Stimulated activated CD8-positive, alpha-beta memory T cell treated with anti-CD3 and anti-CD28 coated beads, Interleukin-7, amount 100 ng/mL, for 48 hours (primary cell): ENCODE measurements at regions not wholly inside any gene's neighbourhood (a gene's known extent, or its start where the extent isn't known, plus 50 kb on each side); places are given as distances from the start of the nearest gene placed in this dataset.
"Not testable (repeated sequence)": the region's sequence is repeated elsewhere in the genome, so short reads cannot be mapped to it uniquely, and the experiment has no call there.

Source experiments
- DNase-seq, 2 donors: peaks; one replicate each; pipeline ENCODE4 v3.0.0-alpha.2; 2020; ENCODE audit warnings: low read depth in 1 of 2; ENCODE audit errors: extremely low read depth in 1 of 2

GRCh38 chr4:38411092-38411491 lies 252.9 kb upstream of the KLF3 start:
- DNase-seq = peak in 1 of 2 donors; percentile 4

GRCh38 chr4:38411981-38412536 lies 251.9 kb upstream of the KLF3 start:
- DNase-seq = no peak

- DNase-seq = no peak
These were observed 250.3 kb upstream of the KLF3 start for GRCh38 chr4:38413524-38414341.

GRCh38 chr4:38414410-38414809 lies 249.6 kb upstream of the KLF3 start:
- DNase-seq = no peak

GRCh38 chr4:38415682-38416081 lies 248.3 kb upstream of the KLF3 start:
- no peak for DNase-seq

- no peak for DNase-seq
These were observed 247.5 kb upstream of the KLF3 start for GRCh38 chr4:38416450-38417014.

- not testable (repeated sequence) for DNase-seq
These were observed 243.7 kb upstream of the KLF3 start for GRCh38 chr4:38420254-38420653.

- DNase-seq = no peak
These were observed 241.1 kb upstream of the KLF3 start for GRCh38 chr4:38422850-38423249.

- no peak for DNase-seq
These were observed 239.7 kb upstream of the KLF3 start for GRCh38 chr4:38424151-38424871.

- DNase-seq = no peak
These were observed 237.5 kb upstream of the KLF3 start for GRCh38 chr4:38426532-38426931.

- no peak for DNase-seq
These were observed 233.2 kb upstream of the KLF3 start for GRCh38 chr4:38430841-38431240.

- DNase-seq = no peak
These were observed 221.8 kb upstream of the KLF3 start for GRCh38 chr4:38442073-38442788.

- no peak for DNase-seq
These were observed 214.4 kb upstream of the KLF3 start for GRCh38 chr4:38449506-38450174.

- DNase-seq = no peak
These were observed 212.0 kb upstream of the KLF3 start for GRCh38 chr4:38452009-38452408.

- DNase-seq = no peak
These were observed 211.5 kb upstream of the KLF3 start for GRCh38 chr4:38452542-38452941.

GRCh38 chr4:38453253-38453881 lies 210.6 kb upstream of the KLF3 start:
- DNase-seq = no peak

GRCh38 chr4:38454284-38454683 lies 209.7 kb upstream of the KLF3 start:
- no peak for DNase-seq

GRCh38 chr4:38455092-38455862 lies 208.7 kb upstream of the KLF3 start:
- DNase-seq = no peak

GRCh38 chr4:38456096-38456495 lies 207.9 kb upstream of the KLF3 start:
- DNase-seq = no peak
